ENCODE measurements at regions not wholly inside any gene's neighbourhood (a gene's known extent, or its start where the extent isn't known, plus 50 kb on each side); places are given as distances from the start of the nearest gene placed in this dataset.

DNA sequence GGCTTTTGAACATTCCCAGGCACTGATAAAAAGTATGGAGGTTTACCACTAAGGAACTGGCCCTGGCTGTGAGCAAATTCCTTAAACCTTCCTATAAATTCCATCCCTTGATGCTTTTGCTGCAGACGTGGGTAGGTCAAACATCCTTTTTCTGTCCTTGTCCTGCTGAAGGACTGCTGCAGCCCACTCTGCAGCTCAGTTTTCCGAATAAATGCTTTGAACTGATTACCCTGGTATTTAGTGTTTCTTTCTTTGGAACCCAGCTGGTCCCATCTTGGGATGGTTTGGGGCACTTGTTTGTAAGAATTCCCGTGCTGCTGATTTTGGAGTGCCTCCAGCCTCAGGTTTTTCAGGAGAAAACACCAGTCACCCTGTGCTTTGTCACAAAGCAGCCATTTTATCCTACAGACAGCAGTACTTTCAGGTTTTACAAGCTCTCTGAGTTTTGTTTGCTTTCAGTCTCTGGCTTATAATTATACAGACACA lies 815.9 kb downstream of the VGLL3 start:
- DNase-seq = no peak
- H3K4me3 ChIP-seq (ENCODE audit: low read length in 2 of 2) = no peak overlapping the region
- H3K9me3 ChIP-seq (ENCODE audit: control insufficient read depth, low read length) = peaks cover 1% of the 10 kb centered on the region
- intact Hi-C loops (cut with DNase I) = no loop called here
- no peak for ATAC-seq (ENCODE audit: low FRiP score)
- 6 to 9% methylated on average over 3 of the region's 3 CpGs for WGBS, 2 donors
- H3K27me3 ChIP-seq (ENCODE audit: control insufficient read depth in 1 of 2, insufficient read depth in 2 of 2, low read length in 1 of 2) = no peaks in the 10 kb centered on the region
- no peaks in the 10 kb centered on the region for H3K36me3 ChIP-seq (ENCODE audit: control insufficient read depth in 1 of 2, insufficient read depth in 2 of 2, low read length in 1 of 2)
- H3K27ac ChIP-seq (ENCODE audit: low read depth in 1 of 2, low read length in 2 of 2) = no peak overlapping the region
- no peaks in the 10 kb centered on the region for H3K4me1 ChIP-seq (ENCODE audit: control insufficient read depth in 1 of 2, insufficient read depth in 2 of 2, low read length in 2 of 2)

DNA sequence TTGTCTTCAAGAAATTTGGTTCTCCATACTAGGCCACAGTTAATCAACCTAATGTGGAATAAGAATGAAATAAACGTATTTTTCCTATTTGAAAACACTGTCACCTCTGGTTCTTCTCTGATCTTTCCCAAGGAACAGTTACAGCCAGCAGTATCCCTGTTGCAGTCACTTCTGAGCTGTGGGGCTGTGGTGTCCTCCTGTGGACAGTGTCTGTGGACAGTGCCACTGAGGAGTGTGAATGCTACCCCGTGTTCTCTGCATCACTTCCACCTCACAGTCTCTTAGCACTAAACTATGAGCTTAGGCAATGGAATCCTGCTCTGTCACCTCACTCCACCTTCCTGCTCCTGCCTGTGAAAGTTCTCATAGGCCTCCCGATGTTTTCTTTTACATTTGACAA lies 817.5 kb downstream of the VGLL3 start:
- Histone ChIP-seq H3K27ac (ENCODE audit: low read depth in 1 of 2, low read length in 2 of 2) (no peak overlapping the region), H3K36me3 (ENCODE audit: control insufficient read depth in 1 of 2, insufficient read depth in 2 of 2, low read length in 1 of 2) (no peaks in the 10 kb centered on the region), H3K27me3 (ENCODE audit: control insufficient read depth in 1 of 2, insufficient read depth in 2 of 2, low read length in 1 of 2) (no peaks in the 10 kb centered on the region), H3K9me3 (ENCODE audit: control insufficient read depth, low read length) (peaks cover 1% of the 10 kb centered on the region), H3K4me1 (ENCODE audit: control insufficient read depth in 1 of 2, insufficient read depth in 2 of 2, low read length in 2 of 2) (no peaks in the 10 kb centered on the region), H3K4me3 (ENCODE audit: low read length in 2 of 2) (no peak overlapping the region)
- ATAC-seq (ENCODE audit: low FRiP score) = no peak
- DNase-seq = no peak
- WGBS, 2 donors = 58 to 60% methylated on average over 3 of the region's 3 CpGs
- intact Hi-C loops (cut with DNase I) = no loop called here

DNA sequence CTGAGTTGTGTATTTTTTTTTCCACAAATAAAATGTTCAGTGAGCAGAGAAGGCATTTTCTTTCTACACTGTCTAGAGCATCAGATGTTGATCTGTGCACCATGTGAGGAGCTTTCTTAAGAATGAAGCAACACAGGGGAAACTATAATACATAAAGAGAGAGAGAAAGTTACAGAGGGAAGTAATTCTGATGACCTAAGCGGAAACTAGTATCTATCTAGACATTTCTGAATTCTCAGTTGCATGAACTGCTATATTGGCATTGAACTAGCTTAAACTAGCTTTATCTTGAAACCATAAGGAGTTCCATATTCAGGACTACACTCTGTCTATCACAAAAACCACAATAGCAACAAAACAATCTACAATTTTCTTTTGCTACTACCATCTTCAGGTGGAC lies 822.4 kb downstream of the VGLL3 start:
- Histone ChIP-seq H3K9me3 (ENCODE audit: control insufficient read depth, low read length) (peaks cover 1% of the 10 kb centered on the region), H3K27ac (ENCODE audit: low read depth in 1 of 2, low read length in 2 of 2) (no peak overlapping the region), H3K4me1 (ENCODE audit: control insufficient read depth in 1 of 2, insufficient read depth in 2 of 2, low read length in 2 of 2) (no peaks in the 10 kb centered on the region), H3K36me3 (ENCODE audit: control insufficient read depth in 1 of 2, insufficient read depth in 2 of 2, low read length in 1 of 2) (no peaks in the 10 kb centered on the region), H3K27me3 (ENCODE audit: control insufficient read depth in 1 of 2, insufficient read depth in 2 of 2, low read length in 1 of 2) (no peaks in the 10 kb centered on the region), H3K4me3 (ENCODE audit: low read length in 2 of 2) (no peak overlapping the region)
- ATAC-seq (ENCODE audit: low FRiP score) (no peak), DNase-seq (no peak)
- 89 to 91% methylated on average over 1 of the region's 1 CpG for whole genome bisulfite sequencing, 2 donors
- intact Hi-C loops (cut with DNase I) = no loop called here

DNA sequence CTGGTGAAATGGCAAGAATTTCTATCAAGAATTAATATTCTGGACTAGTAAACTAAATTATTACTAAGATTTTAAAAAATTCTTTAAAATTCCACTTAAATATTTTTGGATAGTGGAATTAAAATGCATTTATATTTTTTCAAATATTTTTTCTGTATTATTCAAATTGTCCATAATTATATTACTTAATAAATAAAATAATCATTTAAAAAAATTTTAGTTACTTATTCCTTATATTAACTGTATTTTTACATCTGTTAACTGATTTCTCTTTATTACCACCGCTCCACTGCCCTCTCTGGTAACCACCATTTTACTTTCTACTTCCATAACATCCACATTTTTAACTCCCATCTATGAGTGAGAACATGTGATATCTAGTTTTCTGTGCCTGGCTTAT lies 828.4 kb downstream of the VGLL3 start:
- Histone ChIP-seq H3K4me1 (ENCODE audit: control insufficient read depth in 1 of 2, insufficient read depth in 2 of 2, low read length in 2 of 2) (no peaks in the 10 kb centered on the region), H3K9me3 (ENCODE audit: control insufficient read depth, low read length) (no peaks in the 10 kb centered on the region), H3K4me3 (ENCODE audit: low read length in 2 of 2) (no peak overlapping the region), H3K27me3 (ENCODE audit: control insufficient read depth in 1 of 2, insufficient read depth in 2 of 2, low read length in 1 of 2) (no peaks in the 10 kb centered on the region), H3K27ac (ENCODE audit: low read depth in 1 of 2, low read length in 2 of 2) (no peak overlapping the region), H3K36me3 (ENCODE audit: control insufficient read depth in 1 of 2, insufficient read depth in 2 of 2, low read length in 1 of 2) (no peaks in the 10 kb centered on the region)
- intact Hi-C loops (cut with DNase I) = no loop called here
- WGBS, 2 donors = 90 to 97% methylated on average over 1 of the region's 1 CpG
- ATAC-seq (ENCODE audit: low FRiP score) (no peak), DNase-seq (no peak)

DNA sequence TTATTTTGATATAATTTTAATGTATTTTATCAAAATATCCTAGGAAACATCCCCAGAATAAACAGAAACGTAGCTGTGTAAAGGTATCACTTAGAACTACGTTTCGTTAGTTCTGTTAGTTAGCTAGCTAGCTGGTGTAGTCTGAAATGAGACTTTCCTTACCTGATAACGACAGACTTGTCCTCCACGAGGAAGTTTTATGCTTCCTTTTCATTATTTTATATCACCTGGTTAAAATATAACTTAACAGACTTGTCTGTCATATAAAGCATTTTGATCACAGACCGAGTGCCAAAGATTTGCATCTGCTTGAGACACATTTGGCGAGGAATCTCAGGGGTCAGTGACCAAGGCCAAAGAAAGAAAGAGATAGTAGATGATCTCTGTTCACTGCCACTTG lies 829.5 kb downstream of the VGLL3 start:
- ATAC-seq (ENCODE audit: low FRiP score) = no peak
- H3K9me3 ChIP-seq (ENCODE audit: control insufficient read depth, low read length) = no peaks in the 10 kb centered on the region
- no peak overlapping the region for H3K4me3 ChIP-seq (ENCODE audit: low read length in 2 of 2)
- intact Hi-C loops (cut with DNase I) = no loop called here
- DNase-seq = no peak
- H3K4me1 ChIP-seq (ENCODE audit: control insufficient read depth in 1 of 2, insufficient read depth in 2 of 2, low read length in 2 of 2) = no peaks in the 10 kb centered on the region
- H3K27ac ChIP-seq (ENCODE audit: low read depth in 1 of 2, low read length in 2 of 2) = no peak overlapping the region
- H3K36me3 ChIP-seq (ENCODE audit: control insufficient read depth in 1 of 2, insufficient read depth in 2 of 2, low read length in 1 of 2) = no peaks in the 10 kb centered on the region
- no peaks in the 10 kb centered on the region for H3K27me3 ChIP-seq (ENCODE audit: control insufficient read depth in 1 of 2, insufficient read depth in 2 of 2, low read length in 1 of 2)
- 78 to 80% methylated on average over 7 of the region's 7 CpGs for WGBS, 2 donors

DNA sequence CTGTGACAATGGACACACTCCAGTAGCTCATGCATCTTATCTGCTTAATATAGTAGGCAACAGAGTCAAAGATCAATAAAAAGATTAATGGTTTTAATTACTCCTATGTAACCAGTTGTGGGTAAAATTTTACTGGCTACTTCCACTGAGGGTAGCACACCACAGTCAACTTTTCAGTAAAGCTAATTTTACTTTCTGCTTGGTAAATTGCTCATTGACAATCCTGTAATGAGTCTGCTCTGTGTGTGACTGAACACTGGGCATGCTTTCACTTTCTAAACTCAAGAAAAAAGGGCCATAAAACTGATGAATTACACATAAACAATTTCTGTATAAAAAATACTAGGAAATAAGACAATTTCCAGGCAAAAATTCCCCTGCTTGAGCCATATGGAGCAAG lies 838.3 kb downstream of the VGLL3 start:
- no peak overlapping the region for H3K4me3 ChIP-seq (ENCODE audit: low read length in 2 of 2)
- no peak overlapping the region for H3K27ac ChIP-seq (ENCODE audit: low read depth in 1 of 2, low read length in 2 of 2)
- no peak for DNase-seq
- no peaks in the 10 kb centered on the region for H3K27me3 ChIP-seq (ENCODE audit: control insufficient read depth in 1 of 2, insufficient read depth in 2 of 2, low read length in 1 of 2)
- no peaks in the 10 kb centered on the region for H3K36me3 ChIP-seq (ENCODE audit: control insufficient read depth in 1 of 2, insufficient read depth in 2 of 2, low read length in 1 of 2)
- intact Hi-C loops (cut with DNase I) = no loop called here
- ATAC-seq (ENCODE audit: low FRiP score) = no peak
- H3K4me1 ChIP-seq (ENCODE audit: control insufficient read depth in 1 of 2, insufficient read depth in 2 of 2, low read length in 2 of 2) = no peaks in the 10 kb centered on the region
- no peaks in the 10 kb centered on the region for H3K9me3 ChIP-seq (ENCODE audit: control insufficient read depth, low read length)

DNA sequence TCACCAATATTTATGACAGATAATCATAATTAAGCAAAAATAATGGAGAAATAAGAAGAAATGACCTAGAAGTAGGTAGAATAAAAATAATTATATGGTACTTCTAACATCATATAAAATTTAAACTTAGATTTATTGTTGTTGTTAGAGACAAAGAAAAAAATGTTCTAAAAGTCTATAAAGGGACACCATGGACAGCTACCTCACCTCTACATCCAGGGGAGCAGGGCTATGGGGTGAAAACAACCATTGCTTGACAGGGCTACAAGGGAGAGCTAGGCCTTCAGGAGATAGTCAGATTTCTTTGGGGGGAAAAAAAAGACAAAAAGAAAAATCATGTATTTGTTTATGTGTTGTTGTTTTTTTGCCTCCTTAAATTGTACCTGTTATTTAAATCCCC lies 841.9 kb downstream of the VGLL3 start:
- H3K27ac ChIP-seq (ENCODE audit: low read depth in 1 of 2, low read length in 2 of 2) = no peak overlapping the region
- no peaks in the 10 kb centered on the region for H3K9me3 ChIP-seq (ENCODE audit: control insufficient read depth, low read length)
- intact Hi-C loops (cut with DNase I) = no loop called here
- no peaks in the 10 kb centered on the region for H3K4me1 ChIP-seq (ENCODE audit: control insufficient read depth in 1 of 2, insufficient read depth in 2 of 2, low read length in 2 of 2)
- H3K27me3 ChIP-seq (ENCODE audit: control insufficient read depth in 1 of 2, insufficient read depth in 2 of 2, low read length in 1 of 2) = no peaks in the 10 kb centered on the region
- no peaks in the 10 kb centered on the region for H3K36me3 ChIP-seq (ENCODE audit: control insufficient read depth in 1 of 2, insufficient read depth in 2 of 2, low read length in 1 of 2)
- no peak for ATAC-seq (ENCODE audit: low FRiP score)
- DNase-seq = no peak
- H3K4me3 ChIP-seq (ENCODE audit: low read length in 2 of 2) = no peak overlapping the region

DNA sequence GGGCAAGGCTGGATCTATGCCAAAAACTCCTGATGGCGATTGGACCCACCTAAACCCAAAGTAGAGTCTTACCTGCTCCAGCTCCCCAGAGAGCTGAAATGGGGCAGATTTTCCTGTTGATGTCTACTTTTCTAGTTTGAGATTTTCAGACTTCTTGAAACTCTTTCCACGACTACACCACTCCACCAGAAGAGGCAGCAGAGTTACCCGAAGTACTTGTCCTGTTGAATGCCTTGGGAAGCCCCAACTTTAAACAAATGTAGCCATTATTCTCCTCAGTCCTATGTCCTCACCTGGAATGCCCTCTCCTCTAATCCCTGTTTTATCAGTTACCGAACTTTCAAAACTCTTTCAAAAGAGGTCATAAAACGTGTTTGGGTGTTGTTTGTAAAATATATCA lies 843.8 kb downstream of the VGLL3 start:
- intact Hi-C loops (cut with DNase I) = no loop called here
- DNase-seq = no peak

DNA sequence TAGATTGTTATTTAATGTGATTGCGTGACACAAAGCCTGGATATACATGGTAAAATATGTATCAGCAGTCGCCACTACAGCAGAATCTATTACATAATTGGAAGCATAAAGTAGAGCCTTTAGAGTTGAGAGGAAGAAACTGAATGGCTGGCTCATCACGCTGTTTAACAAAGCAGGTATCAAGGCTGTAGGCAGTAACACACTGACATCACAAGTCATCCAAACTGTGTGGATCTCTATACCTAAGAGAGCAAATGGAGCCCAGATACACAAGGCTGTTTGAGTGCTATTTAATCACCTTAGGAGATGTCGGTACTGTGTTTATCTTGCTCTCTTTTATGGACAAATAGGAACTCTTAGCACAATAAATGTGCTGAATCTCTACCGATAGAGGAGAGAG lies 864.4 kb downstream of the VGLL3 start:
- no peak for DNase-seq
- H3K4me1 ChIP-seq (ENCODE audit: control insufficient read depth in 1 of 2, insufficient read depth in 2 of 2, low read length in 2 of 2) = no peaks in the 10 kb centered on the region
- H3K27ac ChIP-seq (ENCODE audit: low read depth in 1 of 2, low read length in 2 of 2) = no peak overlapping the region
- WGBS, 2 donors = 70 to 77% methylated on average over 5 of the region's 5 CpGs
- no peaks in the 10 kb centered on the region for H3K36me3 ChIP-seq (ENCODE audit: control insufficient read depth in 1 of 2, insufficient read depth in 2 of 2, low read length in 1 of 2)
- H3K9me3 ChIP-seq (ENCODE audit: control insufficient read depth, low read length) = no peaks in the 10 kb centered on the region
- ATAC-seq (ENCODE audit: low FRiP score) = no peak
- intact Hi-C loops (cut with DNase I) = no loop called here
- no peak overlapping the region for H3K4me3 ChIP-seq (ENCODE audit: low read length in 2 of 2)
- no peaks in the 10 kb centered on the region for H3K27me3 ChIP-seq (ENCODE audit: control insufficient read depth in 1 of 2, insufficient read depth in 2 of 2, low read length in 1 of 2)

More for the DNA sequence above, 843.8 kb downstream of the VGLL3 start:
- H3K9me3 ChIP-seq (ENCODE audit: control insufficient read depth, low read length) = no peaks in the 10 kb centered on the region
- no peak overlapping the region for H3K4me3 ChIP-seq (ENCODE audit: low read length in 2 of 2)
- no peaks in the 10 kb centered on the region for H3K27me3 ChIP-seq (ENCODE audit: control insufficient read depth in 1 of 2, insufficient read depth in 2 of 2, low read length in 1 of 2)
- ATAC-seq (ENCODE audit: low FRiP score) = no peak
- no peaks in the 10 kb centered on the region for H3K36me3 ChIP-seq (ENCODE audit: control insufficient read depth in 1 of 2, insufficient read depth in 2 of 2, low read length in 1 of 2)
- WGBS, 2 donors = 83% methylated on average over 5 of the region's 5 CpGs
- no peak overlapping the region for H3K27ac ChIP-seq (ENCODE audit: low read depth in 1 of 2, low read length in 2 of 2)
- H3K4me1 ChIP-seq (ENCODE audit: control insufficient read depth in 1 of 2, insufficient read depth in 2 of 2, low read length in 2 of 2) = no peaks in the 10 kb centered on the region
